ENCODE measurements at regions not wholly inside any gene's neighbourhood (a gene's known extent, or its start where the extent isn't known, plus 50 kb on each side); places are given as distances from the start of the nearest gene placed in this dataset.

DNA sequence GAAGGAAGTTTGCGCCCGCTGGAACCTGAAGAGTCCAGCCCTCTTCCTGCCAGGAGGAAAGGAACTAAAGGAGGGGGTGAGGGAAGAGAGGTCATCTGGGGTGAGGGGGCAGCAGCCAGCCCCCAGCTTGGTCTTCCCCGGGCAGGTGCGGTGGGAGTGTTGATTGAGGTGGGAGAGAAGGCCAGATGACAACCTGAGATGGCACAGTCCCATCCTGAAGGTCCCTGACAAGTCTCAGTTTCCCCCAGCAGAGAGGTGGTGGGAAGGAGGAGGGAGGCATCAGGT is 240.9 kb downstream of the HAUS1 start:
- Histone ChIP-seq H3K27me3 (replicated peaks; ENCODE audit: insufficient read depth, low read length) (no peaks in the 10 kb centered on the region), H3K9me2 (replicated peaks; ENCODE audit: insufficient read depth, low read length) (no peaks in the 10 kb centered on the region), H3K79me2 (ENCODE audit: low read length) (peaks cover 4% of the 10 kb centered on the region; the same call in 1 of the 2 replicates), H3K4me2 (ENCODE audit: low read depth, low read length) (peak overlapping the region; percentile 82; the same call in 1 of the 2 replicates), H2AFZ (ENCODE audit: low read length) (no peak overlapping the region), H3F3A (ENCODE audit: insufficient read depth, low read length) (peaks cover 31% of the 10 kb centered on the region), H3K9me3 (replicated peaks; ENCODE audit: insufficient read depth, low read length) (no peaks in the 10 kb centered on the region), H3K4me1 (ENCODE audit: low read length) (peaks cover 49% of the 10 kb centered on the region), H4K20me1 (ENCODE audit: insufficient read depth, low read length) (no peaks in the 10 kb centered on the region), H3K9ac (ENCODE audit: low read length) (no peak overlapping the region), H3K4me3 (ENCODE audit: low read length) (no peak overlapping the region), H3K36me3 (replicated peaks; ENCODE audit: insufficient read depth, low read length) (no peaks in the 10 kb centered on the region), H3K27ac (ENCODE audit: low read length) (peak overlapping the region; percentile 97; the same call in 1 of the 2 replicates)
- TF ChIP-seq EZH2 (optimal IDR thresholded peaks at IDR 0.05; ENCODE audit: low read depth, low read length) (no peak), EZH2phosphoT487 (IDR thresholded peaks at IDR 0.05; ENCODE audit: low read length) (no peak), CTCF (IDR thresholded peaks at IDR 0.05; ENCODE audit: low read length) (no peak)
- no peak for DNase-seq

DNA sequence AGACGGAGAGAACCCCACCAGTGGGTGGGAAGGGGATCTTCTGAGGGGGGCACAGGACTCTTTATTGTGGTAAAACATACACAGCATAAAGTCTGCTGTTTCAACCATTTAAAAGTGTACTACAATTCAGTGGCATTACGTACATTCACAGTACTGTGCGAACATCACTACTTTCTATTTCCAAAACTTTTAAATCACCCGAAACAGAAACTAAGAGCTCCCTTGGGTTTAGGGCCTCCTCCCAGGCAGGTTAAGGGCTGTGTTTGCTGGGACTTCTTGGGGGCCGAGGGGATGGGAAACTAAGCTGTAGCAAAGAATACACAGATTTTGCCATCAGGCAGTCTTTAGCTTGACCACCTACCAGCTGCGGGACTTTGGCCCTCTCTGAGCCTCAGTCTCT is 242.0 kb downstream of the HAUS1 start:
- Histone ChIP-seq H4K20me1 (ENCODE audit: insufficient read depth, low read length) (no peaks in the 10 kb centered on the region), H3K9ac (ENCODE audit: low read length) (peak overlapping the region; percentile 65), H3K36me3 (replicated peaks; ENCODE audit: insufficient read depth, low read length) (no peaks in the 10 kb centered on the region), H3K9me3 (replicated peaks; ENCODE audit: insufficient read depth, low read length) (no peaks in the 10 kb centered on the region), H3K4me1 (ENCODE audit: low read length) (peaks cover 49% of the 10 kb centered on the region), H3K27me3 (replicated peaks; ENCODE audit: insufficient read depth, low read length) (no peaks in the 10 kb centered on the region), H3K4me2 (ENCODE audit: low read depth, low read length) (peak overlapping the region; percentile 82), H3K9me2 (replicated peaks; ENCODE audit: insufficient read depth, low read length) (no peaks in the 10 kb centered on the region), H3K4me3 (ENCODE audit: low read length) (peak overlapping the region; percentile 37), H3F3A (ENCODE audit: insufficient read depth, low read length) (peaks cover 31% of the 10 kb centered on the region), H3K79me2 (ENCODE audit: low read length) (peaks cover 4% of the 10 kb centered on the region; the same call in 1 of the 2 replicates), H3K27ac (ENCODE audit: low read length) (peak overlapping the region; percentile 97), H2AFZ (ENCODE audit: low read length) (peak overlapping the region; percentile 62)
- peak; percentile 81 for DNase-seq
- TF ChIP-seq EZH2 (optimal IDR thresholded peaks at IDR 0.05; ENCODE audit: low read depth, low read length) (no peak), CTCF (IDR thresholded peaks at IDR 0.05; ENCODE audit: low read length) (no peak), EZH2phosphoT487 (IDR thresholded peaks at IDR 0.05; ENCODE audit: low read length) (no peak)

DNA sequence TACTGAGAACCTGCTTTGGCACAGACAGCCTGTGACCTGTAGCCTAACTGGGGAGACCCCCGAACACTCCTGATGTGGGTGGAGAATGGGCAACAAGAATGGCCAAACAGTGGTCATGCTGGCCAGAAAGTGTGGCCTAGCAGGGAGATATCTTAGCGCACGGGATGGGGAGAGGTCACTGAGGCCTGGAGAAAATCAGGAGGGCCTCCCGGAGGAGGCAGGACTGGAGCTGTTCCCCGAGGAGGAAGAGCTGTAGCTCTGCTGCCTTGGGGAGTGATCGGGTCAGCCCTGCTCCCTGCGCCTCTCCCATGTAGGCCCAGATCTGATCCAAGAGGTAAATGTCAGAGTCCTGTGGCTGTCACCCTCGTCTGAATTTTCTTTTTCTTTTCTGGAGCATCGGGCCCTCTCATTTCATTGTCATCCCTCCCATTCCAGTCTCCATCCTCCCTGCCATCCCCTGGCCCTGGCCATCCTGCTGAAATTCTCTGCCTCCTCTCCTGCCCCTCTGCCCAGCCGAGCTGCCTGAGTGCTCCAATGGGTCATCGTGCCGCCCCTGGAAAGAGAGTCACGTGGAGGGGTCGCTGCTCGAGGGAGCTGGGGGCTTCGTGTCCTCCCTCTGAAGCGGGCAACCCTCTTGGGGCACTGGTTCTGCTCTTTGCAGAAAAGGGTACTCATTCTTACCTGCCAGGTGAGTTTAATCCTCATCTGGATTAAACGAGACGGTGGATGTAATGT is 242.9 kb downstream of the HAUS1 start:
- peak overlapping the region; percentile 97; the same call in 1 of the 2 replicates for H3K27ac ChIP-seq (ENCODE audit: low read length)
- no peak overlapping the region for H3K4me3 ChIP-seq (ENCODE audit: low read length)
- no peak for TF ChIP-seq EZH2phosphoT487 (IDR thresholded peaks at IDR 0.05; ENCODE audit: low read length)
- no peak for TF ChIP-seq EZH2 (optimal IDR thresholded peaks at IDR 0.05; ENCODE audit: low read depth, low read length)
- TF ChIP-seq CTCF (IDR thresholded peaks at IDR 0.05; ENCODE audit: low read length), result no peak
- no peak overlapping the region for H2AFZ ChIP-seq (ENCODE audit: low read length)
- no peaks in the 10 kb centered on the region for H3K9me2 ChIP-seq (replicated peaks; ENCODE audit: insufficient read depth, low read length)
- H3K9ac ChIP-seq (ENCODE audit: low read length), result peak overlapping the region; percentile 65; the same call in 1 of the 2 replicates
- peaks cover 4% of the 10 kb centered on the region; the same call in 1 of the 2 replicates for H3K79me2 ChIP-seq (ENCODE audit: low read length)
- peak overlapping the region; percentile 82; the same call in 1 of the 2 replicates for H3K4me2 ChIP-seq (ENCODE audit: low read depth, low read length)
- H3K9me3 ChIP-seq (replicated peaks; ENCODE audit: insufficient read depth, low read length), result no peaks in the 10 kb centered on the region
- DNase-seq, result no peak
- H3K36me3 ChIP-seq (replicated peaks; ENCODE audit: insufficient read depth, low read length), result no peaks in the 10 kb centered on the region
- no peaks in the 10 kb centered on the region for H4K20me1 ChIP-seq (ENCODE audit: insufficient read depth, low read length)
- H3F3A ChIP-seq (ENCODE audit: insufficient read depth, low read length), result peaks cover 31% of the 10 kb centered on the region
- H3K27me3 ChIP-seq (replicated peaks; ENCODE audit: insufficient read depth, low read length), result no peaks in the 10 kb centered on the region
- H3K4me1 ChIP-seq (ENCODE audit: low read length), result peaks cover 49% of the 10 kb centered on the region

Data from MM.1S (cell line).